HG03460 (cell line): ENCODE measurements at regions not wholly inside any gene's neighbourhood (a gene's known extent, or its start where the extent isn't known, plus 50 kb on each side); places are given as distances from the start of the nearest gene placed in this dataset.
"Not testable (repeated sequence)": the region's sequence is repeated elsewhere in the genome, so short reads cannot be mapped to it uniquely, and the experiment has no call there.

Experiments
- ATAC-seq: cut with Tn5 transposase; IDR thresholded peaks from one replicate; pipeline ENCODE4 v1.9.1; 2021; ENCODE audit not compliant: unreplicated experiment

DNA sequence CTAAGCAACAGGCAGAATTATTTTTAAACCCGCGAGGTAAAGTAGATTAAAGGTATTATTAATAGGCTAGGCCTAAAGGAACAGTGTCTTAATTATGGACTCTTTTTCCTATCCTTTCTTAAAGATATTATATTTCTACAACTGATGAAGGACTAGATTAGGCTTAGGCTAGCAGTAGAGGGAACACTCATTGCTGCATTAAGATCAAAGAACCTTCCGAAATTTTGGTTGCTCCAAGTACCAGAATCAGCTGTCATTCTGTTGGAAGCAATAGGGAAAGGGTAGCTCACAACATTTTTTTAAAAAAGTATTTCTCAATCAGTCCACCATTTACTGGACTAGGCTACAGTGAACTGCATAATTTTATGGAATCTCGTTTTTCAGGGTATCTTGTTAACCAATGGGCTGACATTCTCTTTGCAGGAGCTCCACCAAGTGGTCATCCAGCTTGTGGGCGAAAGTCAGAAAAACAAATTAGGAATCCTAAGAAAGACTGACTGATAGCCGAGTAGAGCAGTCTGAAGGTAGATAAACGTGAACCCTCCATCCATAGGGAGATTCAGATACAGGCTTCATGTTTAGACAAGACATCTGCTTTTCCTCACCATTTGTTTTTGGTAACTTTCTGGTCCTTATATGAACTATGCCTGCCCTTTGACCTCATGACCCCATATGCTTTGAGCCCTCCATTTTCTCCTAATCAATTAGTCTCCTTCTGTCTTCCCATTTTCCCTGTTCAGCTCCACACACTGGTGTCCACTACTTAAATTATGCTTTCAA, 103.6 kb upstream of the CHD1 start:
- peak; percentile 40 for ATAC-seq

- no peak for ATAC-seq
These were observed 102.2 kb upstream of the CHD1 start for GRCh38 chr5:99030906-99031440.

DNA sequence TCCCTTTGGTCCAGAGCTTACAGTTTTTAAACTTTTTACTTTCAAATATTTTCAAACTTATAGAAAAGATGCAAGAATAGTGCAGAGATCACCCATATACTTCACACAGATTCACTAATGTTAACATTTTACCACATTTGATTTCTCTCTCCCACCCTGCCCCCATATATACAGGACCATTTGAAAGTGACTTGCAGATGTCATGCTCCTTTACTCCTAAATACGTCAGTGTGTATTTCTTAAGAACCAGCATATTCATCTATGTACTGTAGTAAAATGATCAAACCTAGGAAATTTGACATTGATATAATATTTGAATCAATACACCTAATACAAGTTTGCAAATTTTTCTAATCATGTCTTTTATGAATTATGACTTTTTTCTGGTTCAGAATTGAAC, 100.4 kb upstream of the CHD1 start:
- no peak for ATAC-seq

DNA sequence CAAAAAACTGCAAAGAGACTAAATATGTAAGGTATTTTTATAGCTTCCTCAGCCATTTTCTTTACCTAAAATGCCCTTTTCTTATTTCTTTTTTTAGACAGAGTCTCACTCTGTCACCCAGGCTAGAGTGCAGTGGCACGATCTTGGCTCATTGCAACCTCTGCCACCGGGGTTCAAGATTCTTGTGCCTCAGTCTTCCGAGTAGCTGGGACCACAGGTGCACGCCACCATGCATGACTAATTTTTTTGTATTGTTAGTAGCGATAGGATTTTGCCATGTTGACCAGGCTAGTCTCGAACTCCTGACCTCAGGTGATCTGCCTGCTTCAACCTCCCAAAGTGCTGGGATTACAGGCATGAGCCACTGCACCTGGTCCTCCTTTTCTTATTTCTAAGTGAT, 99.4 kb upstream of the CHD1 start:
- ATAC-seq = not testable (repeated sequence)

DNA sequence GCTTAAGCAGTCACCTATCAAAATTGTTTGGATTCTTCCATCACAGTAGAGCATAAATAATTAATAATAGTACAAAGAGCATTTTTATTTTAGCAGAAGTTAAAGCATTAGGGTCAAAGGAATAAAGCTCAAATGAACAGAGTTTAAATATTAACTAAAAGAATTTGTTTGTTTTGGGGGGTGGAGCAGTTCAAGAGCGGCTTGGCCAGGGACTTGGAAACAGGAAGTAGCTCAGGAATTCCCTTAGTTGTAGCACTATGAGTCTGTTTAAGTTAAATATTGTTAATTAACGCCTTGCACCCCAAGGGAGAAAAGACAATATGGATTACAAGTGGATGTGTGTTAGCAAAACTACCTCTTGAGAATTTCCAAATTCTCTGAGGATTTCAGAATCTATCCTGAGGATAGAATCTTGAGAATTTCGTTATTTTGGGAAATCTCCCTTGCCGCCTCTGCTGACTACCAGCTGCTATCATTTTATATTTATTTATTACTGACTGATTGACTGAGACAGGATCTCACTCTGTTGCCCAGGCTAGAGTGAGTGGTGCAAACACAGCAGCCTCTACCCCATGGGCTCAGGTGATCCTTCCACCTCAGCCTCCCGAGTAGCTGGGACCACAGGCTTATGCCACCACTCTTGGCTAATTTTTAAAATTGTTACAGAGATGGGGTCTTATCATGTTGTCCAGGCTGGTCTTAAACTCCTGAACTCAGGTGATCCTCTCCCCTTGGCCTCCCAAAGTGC, 96.7 kb upstream of the CHD1 start:
- ATAC-seq = no peak

- no peak for ATAC-seq
These were observed 94.5 kb upstream of the CHD1 start for GRCh38 chr5:99023330-99023729.

DNA sequence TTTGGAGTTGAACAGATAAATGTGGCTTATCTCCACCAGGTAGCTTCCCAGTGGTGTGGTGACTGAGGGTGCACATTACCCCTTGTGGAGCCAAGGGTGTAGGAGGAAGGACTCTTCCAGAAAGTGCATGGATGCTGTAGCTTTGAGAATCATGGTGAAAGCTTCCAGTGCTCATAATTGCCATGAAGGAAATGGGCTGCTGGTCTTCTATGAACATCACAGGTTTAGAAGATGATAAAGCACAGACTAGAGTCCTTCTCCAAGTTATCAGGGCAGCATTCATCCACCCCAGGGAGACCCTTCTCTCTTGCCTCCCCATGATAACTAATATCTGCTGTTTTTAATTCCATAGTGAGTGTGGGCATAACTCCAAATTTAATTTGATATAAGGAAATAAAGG, 93.4 kb upstream of the CHD1 start:
- no peak for ATAC-seq

DNA sequence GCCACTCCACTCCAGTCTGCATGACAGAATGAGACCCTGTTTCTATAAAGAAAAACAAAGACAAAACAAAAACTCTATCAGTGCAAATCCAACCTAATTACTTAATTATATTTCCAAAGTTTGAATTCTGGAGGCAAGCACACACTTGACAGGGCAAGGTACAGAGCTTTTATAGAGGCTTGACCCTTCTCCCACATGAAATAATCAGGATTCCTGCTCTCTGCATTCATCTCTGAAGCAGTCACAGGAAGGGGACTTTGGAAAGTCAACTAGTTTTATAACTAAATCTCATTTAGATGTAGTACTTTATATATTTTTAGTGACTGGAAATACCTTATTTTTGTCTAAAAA, 91.9 kb upstream of the CHD1 start:
- ATAC-seq = no peak

DNA sequence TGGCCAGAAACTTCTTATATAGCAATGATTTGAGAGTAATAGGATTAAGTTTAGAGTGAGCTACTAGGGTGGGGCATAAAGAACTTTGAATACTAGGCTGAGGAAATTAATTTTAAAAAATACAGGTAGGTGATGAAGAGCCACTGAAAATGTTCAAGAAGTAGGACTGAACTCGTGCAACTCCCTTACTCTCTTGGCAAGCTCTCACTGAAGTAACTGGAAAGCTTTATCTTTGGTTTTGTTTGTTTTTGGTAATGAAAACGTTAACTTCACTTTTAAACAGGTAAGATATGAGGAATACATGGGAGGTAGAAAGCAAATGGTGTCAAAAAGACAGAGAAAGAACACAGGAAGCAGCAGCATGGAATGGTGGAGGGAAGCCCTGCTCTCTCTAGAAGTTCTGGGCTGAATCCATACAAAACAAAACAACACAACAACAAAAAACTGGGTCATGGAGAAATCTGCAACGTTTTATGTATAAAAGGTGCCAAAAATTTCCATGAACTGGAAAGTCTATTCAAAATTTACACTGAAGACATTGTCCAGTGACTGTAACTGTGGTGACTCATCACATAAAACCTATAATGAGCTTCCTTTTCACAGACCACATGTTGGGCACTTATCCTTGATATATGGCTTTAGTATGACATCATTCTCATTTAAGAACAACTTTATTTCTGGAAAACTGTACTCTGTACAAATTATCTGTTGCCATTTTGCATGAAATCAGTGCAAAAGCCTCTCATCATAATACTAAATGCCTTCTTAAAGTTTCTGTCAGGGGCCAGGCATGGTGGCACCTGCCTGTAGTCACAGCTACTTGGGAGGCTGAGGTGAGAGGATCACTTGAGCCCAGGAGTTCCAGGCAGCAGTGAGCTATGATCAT, 91.2 kb upstream of the CHD1 start:
- ATAC-seq = peak; percentile 70

- ATAC-seq = no peak
These were observed 90.4 kb upstream of the CHD1 start for GRCh38 chr5:99019254-99019653.

DNA sequence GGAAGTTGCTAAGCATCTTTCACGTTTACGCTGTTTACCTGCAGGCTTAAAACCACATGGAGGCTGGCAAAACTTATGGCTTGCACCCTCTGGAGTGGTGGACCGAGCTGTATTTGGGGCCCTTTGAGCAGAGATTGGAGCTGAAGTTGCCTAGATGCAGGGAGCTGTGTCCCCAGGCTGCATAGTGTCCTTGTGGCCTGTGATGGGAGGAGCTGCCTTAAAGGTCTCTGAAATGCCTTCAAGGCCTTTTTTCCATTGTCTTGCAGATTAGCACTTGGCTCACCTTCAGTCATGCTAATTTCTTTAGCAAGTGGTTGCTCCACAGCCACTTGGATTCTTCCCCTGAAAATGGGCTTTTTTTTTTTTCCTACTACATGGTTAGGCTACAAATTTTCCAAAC, 81.5 kb upstream of the CHD1 start:
- no peak for ATAC-seq

DNA sequence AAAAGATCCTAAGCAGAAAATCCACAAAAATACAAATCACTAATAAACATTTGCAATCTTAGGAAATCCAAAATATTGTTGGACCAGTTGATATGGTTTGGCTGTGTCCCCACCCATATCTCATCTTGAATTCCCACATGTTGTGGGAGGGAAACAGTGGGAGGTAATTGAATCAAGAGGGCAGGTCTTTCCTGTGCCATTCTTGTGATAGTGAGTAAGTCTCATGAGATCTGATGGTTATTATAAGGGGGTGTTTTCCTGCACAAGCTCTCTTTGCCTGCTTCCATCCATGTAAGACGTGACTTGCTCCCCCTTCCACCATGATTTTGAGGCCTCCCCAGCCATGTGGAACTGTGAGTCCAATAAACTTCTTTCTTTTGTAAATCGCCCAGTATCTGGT, 79.2 kb upstream of the CHD1 start:
- not testable (repeated sequence) for ATAC-seq

GRCh38 chr5:99005506-99005905, 76.7 kb upstream of the CHD1 start:
- peak; percentile 26 for ATAC-seq

DNA sequence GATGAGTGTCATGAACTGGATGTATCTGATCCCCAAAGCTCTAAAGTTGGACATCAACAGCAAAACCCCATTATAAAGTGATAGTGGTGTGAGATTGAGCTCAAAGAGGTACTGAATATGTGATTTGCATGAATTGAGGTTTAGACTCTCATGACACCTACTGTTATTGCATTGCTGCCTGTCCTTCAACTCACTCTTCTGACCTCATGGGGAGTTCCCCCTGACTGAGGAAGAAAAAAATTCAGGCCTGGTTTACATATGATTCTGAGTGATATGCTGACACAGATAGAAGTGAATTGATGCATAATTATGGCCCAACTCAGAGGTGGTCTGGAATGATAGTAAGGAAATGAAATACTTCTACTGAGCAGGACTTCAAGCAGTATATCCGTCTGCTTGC, 76.2 kb upstream of the CHD1 start:
- ATAC-seq = peak; percentile 99

DNA sequence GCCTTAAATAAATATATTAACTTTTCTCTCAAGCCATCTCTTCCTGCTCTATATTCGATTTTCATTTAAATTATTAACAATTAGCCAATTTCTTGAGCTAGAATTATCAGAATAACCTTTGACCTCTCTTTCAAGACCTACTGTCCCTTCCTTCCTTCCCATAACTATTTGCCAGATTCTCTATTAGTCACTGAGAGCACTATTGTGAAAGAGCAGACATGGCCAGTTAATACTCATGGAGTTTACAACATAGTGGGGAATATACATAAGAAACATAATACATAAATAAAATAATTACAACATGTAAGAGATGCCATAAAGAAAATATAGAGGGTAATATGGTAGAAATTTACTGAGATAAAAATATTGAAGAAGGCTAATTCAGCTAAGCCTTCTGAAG, 72.1 kb upstream of the CHD1 start:
- no peak for ATAC-seq

DNA sequence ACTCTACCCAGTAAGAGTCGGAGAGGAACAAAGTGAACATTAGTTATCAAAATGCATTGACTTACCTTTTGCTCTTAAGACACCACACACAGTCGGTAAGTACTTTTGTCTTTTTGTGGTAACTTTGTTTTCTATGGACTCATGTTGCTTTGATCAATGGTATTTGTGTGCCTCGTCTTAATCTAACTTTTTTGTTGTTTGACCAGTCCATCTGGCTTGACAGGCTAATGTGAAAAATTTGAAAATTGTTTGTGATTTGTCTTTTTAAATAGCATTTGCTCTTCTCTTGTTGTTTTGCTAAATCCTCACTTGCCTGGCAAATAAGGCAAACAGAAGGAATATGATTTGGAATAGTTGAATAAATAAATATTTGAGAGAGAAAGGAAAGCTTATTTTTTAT, 71.4 kb upstream of the CHD1 start:
- no peak for ATAC-seq

DNA sequence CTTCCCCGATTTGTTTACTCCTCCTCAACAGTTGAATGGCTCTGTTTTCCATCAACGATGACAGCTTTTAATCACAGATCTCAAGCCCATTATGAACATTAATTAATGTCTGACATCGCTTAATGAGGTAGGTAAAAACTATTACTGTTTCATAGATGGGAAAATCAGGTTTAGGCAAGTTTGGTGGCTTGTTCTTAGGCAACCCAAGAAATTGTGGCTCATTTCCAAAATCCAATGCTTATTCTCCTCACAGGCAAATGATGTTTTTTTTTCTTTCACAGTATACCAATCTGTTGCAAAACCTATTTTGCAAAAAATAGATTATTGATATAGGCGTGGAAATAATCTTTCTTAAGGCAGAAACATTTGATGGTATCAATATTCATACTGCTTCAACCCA, 70.8 kb upstream of the CHD1 start:
- ATAC-seq = no peak

GRCh38 chr5:98997000-98997399, 68.2 kb upstream of the CHD1 start:
- ATAC-seq = no peak

DNA sequence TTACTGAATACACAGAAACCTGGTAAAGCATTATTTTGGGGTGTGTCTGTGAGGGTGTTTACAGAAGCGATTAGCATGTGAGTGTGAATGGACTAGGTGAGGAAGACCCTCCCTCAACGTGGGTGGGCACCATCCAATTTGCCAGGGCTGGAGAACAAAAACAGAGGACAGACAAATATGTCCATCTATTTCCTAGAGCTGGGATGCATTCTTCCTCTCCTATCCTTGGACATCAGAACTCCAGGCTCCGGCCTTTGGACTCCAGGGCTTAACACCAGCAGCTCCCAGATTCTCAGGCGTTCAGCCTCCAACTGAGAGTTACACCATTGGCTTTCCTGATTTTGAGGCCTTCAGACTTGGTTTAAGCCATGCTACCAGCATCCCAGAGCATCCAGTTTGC, 65.8 kb upstream of the CHD1 start:
- ATAC-seq = no peak

GRCh38 chr5:98993512-98993911, 64.7 kb upstream of the CHD1 start:
- ATAC-seq = no peak

- no peak for ATAC-seq
These were observed 63.7 kb upstream of the CHD1 start for GRCh38 chr5:98992552-98992951.
